Activated T-cell treated with anti-CD3 and anti-CD28 coated beads, Interleukin-2, amount 50 U/mL, for 4 hours (primary cell): ENCODE measurements at regions not wholly inside any gene's neighbourhood (a gene's known extent, or its start where the extent isn't known, plus 50 kb on each side); places are given as distances from the start of the nearest gene placed in this dataset.
A peak's percentile ranks its signal among the peaks of the same experiment; 100 is the strongest.

ENCODE experiments used
- ATAC-seq, 2 donors: fragments of 200-7000 bp; cut with Tn5 transposase; one replicate each; pipeline ENCODE4 v1.10.0; 2021
- DNase-seq: peaks from one replicate; pipeline ENCODE4 v3.0.0-alpha.2; 2020
- H3K27me3 Mint-ChIP-seq: one replicate; pipeline ENCODE4 v1.8.0; 2021; ENCODE audit warnings: low read depth, mixed read lengths
- H3K36me3 Mint-ChIP-seq: one replicate; pipeline ENCODE4 v1.8.0; 2022; ENCODE audit warnings: mixed read lengths; ENCODE audit not compliant: insufficient read depth
- H3K4me1 Mint-ChIP-seq: one replicate; pipeline ENCODE4 v1.8.0; 2021; ENCODE audit warnings: low read depth, mixed read lengths
- H3K4me3 Mint-ChIP-seq: one replicate; pipeline ENCODE4 v1.8.0; 2021; ENCODE audit warnings: mild to moderate bottlenecking, moderate library complexity, mixed read lengths
- H3K9me3 Mint-ChIP-seq: one replicate; pipeline ENCODE4 v1.8.0; 2021; ENCODE audit warnings: mixed read lengths

GRCh38 chr4:41838590-41838989 is 90.1 kb upstream of the PHOX2B start:
- peaks cover 4% of the 10 kb centered on the region for H3K4me1 Mint-ChIP-seq

GRCh38 chr4:41835321-41835995 is 86.9 kb upstream of the PHOX2B start:
- Mint-ChIP-seq H3K4me3 (no peak overlapping the region), H3K9me3 (no peaks in the 10 kb centered on the region), H3K27me3 (peaks cover 14% of the 10 kb centered on the region), H3K36me3 (no peaks in the 10 kb centered on the region), H3K4me1 (peaks cover 4% of the 10 kb centered on the region)
- ATAC-seq (no peak), DNase-seq (no peak)

More at GRCh38 chr4:41838590-41838989, 90.1 kb upstream of the PHOX2B start:
- Mint-ChIP-seq H3K9me3 (peaks cover 1% of the 10 kb centered on the region), H3K4me3 (no peak overlapping the region), H3K36me3 (no peaks in the 10 kb centered on the region), H3K27me3 (peaks cover 6% of the 10 kb centered on the region)
- DNase-seq (no peak), ATAC-seq (no peak)

GRCh38 chr4:41832961-41833360 is 84.4 kb upstream of the PHOX2B start:
- Mint-ChIP-seq H3K36me3 (no peaks in the 10 kb centered on the region), H3K4me1 (no peaks in the 10 kb centered on the region), H3K27me3 (peaks cover 18% of the 10 kb centered on the region), H3K4me3 (no peak overlapping the region), H3K9me3 (no peaks in the 10 kb centered on the region)
- no peak for ATAC-seq
- DNase-seq = no peak

- no peaks in the 10 kb centered on the region for H3K27me3 Mint-ChIP-seq
- no peaks in the 10 kb centered on the region for H3K9me3 Mint-ChIP-seq
- H3K4me3 Mint-ChIP-seq = no peak overlapping the region
- H3K4me1 Mint-ChIP-seq = no peaks in the 10 kb centered on the region
- DNase-seq (no peak), ATAC-seq (no peak)
- H3K36me3 Mint-ChIP-seq = no peaks in the 10 kb centered on the region
Observed at GRCh38 chr4:41822325-41822724, 73.8 kb upstream of the PHOX2B start.

GRCh38 chr4:41820473-41820872 is 71.9 kb upstream of the PHOX2B start:
- Mint-ChIP-seq H3K9me3 (no peaks in the 10 kb centered on the region), H3K36me3 (no peaks in the 10 kb centered on the region), H3K27me3 (no peaks in the 10 kb centered on the region), H3K4me3 (no peak overlapping the region), H3K4me1 (no peaks in the 10 kb centered on the region)
- ATAC-seq = no peak
- DNase-seq = no peak

GRCh38 chr4:41819621-41820020 is 71.1 kb upstream of the PHOX2B start:
- no peaks in the 10 kb centered on the region for H3K9me3 Mint-ChIP-seq
- H3K4me3 Mint-ChIP-seq = no peak overlapping the region
- H3K36me3 Mint-ChIP-seq = no peaks in the 10 kb centered on the region
- ATAC-seq = peak in 1 of 2 donors; percentile 18
- H3K4me1 Mint-ChIP-seq = no peaks in the 10 kb centered on the region
- no peak for DNase-seq
- no peaks in the 10 kb centered on the region for H3K27me3 Mint-ChIP-seq

GRCh38 chr4:41815473-41815872 is 66.9 kb upstream of the PHOX2B start:
- no peaks in the 10 kb centered on the region for H3K36me3 Mint-ChIP-seq
- no peak overlapping the region for H3K4me3 Mint-ChIP-seq
- no peak for DNase-seq
- peaks cover 8% of the 10 kb centered on the region for H3K27me3 Mint-ChIP-seq
- no peak for ATAC-seq
- H3K4me1 Mint-ChIP-seq = no peaks in the 10 kb centered on the region
- no peaks in the 10 kb centered on the region for H3K9me3 Mint-ChIP-seq

GRCh38 chr4:41814565-41814964 is 66.0 kb upstream of the PHOX2B start:
- ATAC-seq = no peak

GRCh38 chr4:41806807-41807206 is 58.3 kb upstream of the PHOX2B start:
- ATAC-seq = no peak
- DNase-seq = no peak
- Mint-ChIP-seq H3K27me3 (peaks cover 5% of the 10 kb centered on the region), H3K4me3 (no peak overlapping the region), H3K4me1 (no peaks in the 10 kb centered on the region), H3K9me3 (no peaks in the 10 kb centered on the region), H3K36me3 (no peaks in the 10 kb centered on the region)

More at GRCh38 chr4:41814565-41814964, 66.0 kb upstream of the PHOX2B start:
- H3K36me3 Mint-ChIP-seq = no peaks in the 10 kb centered on the region
- H3K27me3 Mint-ChIP-seq = peaks cover 8% of the 10 kb centered on the region
- H3K9me3 Mint-ChIP-seq = no peaks in the 10 kb centered on the region
- no peak overlapping the region for H3K4me3 Mint-ChIP-seq
- H3K4me1 Mint-ChIP-seq = no peaks in the 10 kb centered on the region
- DNase-seq = no peak

- Mint-ChIP-seq H3K36me3 (no peaks in the 10 kb centered on the region), H3K27me3 (peaks cover 9% of the 10 kb centered on the region)
- ATAC-seq = no peak
Observed at GRCh38 chr4:41802590-41802989, 54.1 kb upstream of the PHOX2B start.

GRCh38 chr4:41799126-41799525 is 50.6 kb upstream of the PHOX2B start:
- ATAC-seq (no peak), DNase-seq (no peak)
- H3K9me3 Mint-ChIP-seq = no peaks in the 10 kb centered on the region
- H3K4me1 Mint-ChIP-seq = no peaks in the 10 kb centered on the region
- H3K36me3 Mint-ChIP-seq = no peaks in the 10 kb centered on the region
- H3K27me3 Mint-ChIP-seq = peaks cover 3% of the 10 kb centered on the region
- H3K4me3 Mint-ChIP-seq = no peak overlapping the region

More at GRCh38 chr4:41802590-41802989, 54.1 kb upstream of the PHOX2B start:
- H3K9me3 Mint-ChIP-seq = no peaks in the 10 kb centered on the region
- no peak for DNase-seq
- H3K4me1 Mint-ChIP-seq = no peaks in the 10 kb centered on the region
- no peak overlapping the region for H3K4me3 Mint-ChIP-seq
